ENCODE measurements at regions not wholly inside any gene's neighbourhood (a gene's known extent, or its start where the extent isn't known, plus 50 kb on each side); places are given as distances from the start of the nearest gene placed in this dataset.

DNA sequence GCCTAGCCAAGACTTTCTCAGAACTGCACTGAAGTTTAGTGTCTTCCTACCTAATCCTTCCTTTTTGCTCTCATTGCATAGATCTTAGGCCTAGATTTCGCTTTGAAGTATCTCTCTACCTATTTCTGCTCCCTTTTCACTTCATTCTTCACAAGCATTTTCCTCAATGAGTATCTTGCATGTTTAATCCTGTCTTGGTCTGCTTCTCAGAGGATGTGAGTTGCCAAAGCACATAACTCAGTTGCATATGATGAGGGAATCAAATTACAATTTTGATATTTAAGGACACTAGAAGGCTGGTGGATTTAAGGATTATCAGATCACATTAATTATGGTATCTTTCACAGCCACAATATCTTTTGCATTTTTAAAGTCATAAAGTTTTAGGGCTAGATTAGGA is 195.5 kb upstream of the DAAM1 start:
- no peak for TF ChIP-seq EZH2 (IDR thresholded peaks at IDR 0.05; ENCODE audit: low read depth)
- TF ChIP-seq, protein P1, sequence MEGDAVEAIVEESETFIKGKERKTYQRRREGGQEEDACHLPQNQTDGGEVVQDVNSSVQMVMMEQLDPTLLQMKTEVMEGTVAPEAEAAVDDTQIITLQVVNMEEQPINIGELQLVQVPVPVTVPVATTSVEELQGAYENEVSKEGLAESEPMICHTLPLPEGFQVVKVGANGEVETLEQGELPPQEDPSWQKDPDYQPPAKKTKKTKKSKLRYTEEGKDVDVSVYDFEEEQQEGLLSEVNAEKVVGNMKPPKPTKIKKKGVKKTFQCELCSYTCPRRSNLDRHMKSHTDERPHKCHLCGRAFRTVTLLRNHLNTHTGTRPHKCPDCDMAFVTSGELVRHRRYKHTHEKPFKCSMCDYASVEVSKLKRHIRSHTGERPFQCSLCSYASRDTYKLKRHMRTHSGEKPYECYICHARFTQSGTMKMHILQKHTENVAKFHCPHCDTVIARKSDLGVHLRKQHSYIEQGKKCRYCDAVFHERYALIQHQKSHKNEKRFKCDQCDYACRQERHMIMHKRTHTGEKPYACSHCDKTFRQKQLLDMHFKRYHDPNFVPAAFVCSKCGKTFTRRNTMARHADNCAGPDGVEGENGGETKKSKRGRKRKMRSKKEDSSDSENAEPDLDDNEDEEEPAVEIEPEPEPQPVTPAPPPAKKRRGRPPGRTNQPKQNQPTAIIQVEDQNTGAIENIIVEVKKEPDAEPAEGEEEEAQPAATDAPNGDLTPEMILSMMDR (conservative IDR thresholded peaks at IDR 0.05): no peak
